C4-2B (cell line): ENCODE measurements at regions not wholly inside any gene's neighbourhood (a gene's known extent, or its start where the extent isn't known, plus 50 kb on each side); places are given as distances from the start of the nearest gene placed in this dataset.

Experiments used
- ZFX ChIP-seq: fragments of 450-650 bp; IDR thresholded peaks from 2 replicates; pipeline ENCODE4 v1.6.1; 2017
- TF ChIP-seq, protein P1 (sequence below): fragments of 450-650 bp; conservative IDR thresholded peaks from 2 replicates; pipeline ENCODE4 v1.5.1; 2017; ENCODE audit warnings: mild to moderate bottlenecking

DNA sequence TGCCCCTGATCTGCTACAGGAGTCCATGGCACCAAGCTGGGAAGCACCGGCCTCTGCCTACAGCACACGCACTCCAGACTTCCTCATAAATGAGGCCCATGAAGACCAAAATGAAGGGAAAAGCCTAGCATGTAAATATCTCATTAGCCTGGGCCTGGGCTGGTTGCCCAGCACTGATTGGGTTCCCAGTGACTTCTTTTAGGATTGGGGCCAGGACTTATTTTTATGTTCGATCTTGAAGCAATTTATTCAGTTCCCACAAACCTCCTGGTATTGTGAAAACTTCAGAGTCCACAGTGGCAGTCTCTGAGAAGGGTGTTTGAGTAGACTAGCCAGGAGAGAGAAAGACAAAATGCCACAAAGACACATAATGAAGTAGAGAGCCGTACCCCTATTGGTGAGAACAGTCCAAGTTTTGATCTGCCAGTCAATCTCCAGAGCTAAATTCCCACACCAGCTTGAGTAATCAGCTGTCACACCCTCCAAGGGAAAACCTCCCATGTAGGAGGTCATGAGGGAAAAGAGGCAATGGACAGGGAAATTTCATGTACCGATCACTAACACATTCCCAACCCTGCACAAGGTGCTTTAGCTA, 78.2 kb downstream of the PHLDA1 start:
- TF ChIP-seq, protein P1, sequence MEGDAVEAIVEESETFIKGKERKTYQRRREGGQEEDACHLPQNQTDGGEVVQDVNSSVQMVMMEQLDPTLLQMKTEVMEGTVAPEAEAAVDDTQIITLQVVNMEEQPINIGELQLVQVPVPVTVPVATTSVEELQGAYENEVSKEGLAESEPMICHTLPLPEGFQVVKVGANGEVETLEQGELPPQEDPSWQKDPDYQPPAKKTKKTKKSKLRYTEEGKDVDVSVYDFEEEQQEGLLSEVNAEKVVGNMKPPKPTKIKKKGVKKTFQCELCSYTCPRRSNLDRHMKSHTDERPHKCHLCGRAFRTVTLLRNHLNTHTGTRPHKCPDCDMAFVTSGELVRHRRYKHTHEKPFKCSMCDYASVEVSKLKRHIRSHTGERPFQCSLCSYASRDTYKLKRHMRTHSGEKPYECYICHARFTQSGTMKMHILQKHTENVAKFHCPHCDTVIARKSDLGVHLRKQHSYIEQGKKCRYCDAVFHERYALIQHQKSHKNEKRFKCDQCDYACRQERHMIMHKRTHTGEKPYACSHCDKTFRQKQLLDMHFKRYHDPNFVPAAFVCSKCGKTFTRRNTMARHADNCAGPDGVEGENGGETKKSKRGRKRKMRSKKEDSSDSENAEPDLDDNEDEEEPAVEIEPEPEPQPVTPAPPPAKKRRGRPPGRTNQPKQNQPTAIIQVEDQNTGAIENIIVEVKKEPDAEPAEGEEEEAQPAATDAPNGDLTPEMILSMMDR = no peak
- TF ChIP-seq ZFX = no peak
